T-helper 2 cell (primary cell): ENCODE measurements at regions not wholly inside any gene's neighbourhood (a gene's known extent, or its start where the extent isn't known, plus 50 kb on each side); places are given as distances from the start of the nearest gene placed in this dataset.
"Not testable (repeated sequence)": the region's sequence is repeated elsewhere in the genome, so short reads cannot be mapped to it uniquely, and the experiment has no call there.

Experiments used
- DNase-seq, 5 experiments: peaks; one replicate each; pipeline versions ENCODE4 v3.0.0 to v3.0.0-alpha.2; 2012 to 2022

- DNase-seq: no peak
Measured at GRCh38 chr6:56799989-56800388, 154.9 kb upstream of the BEND6 start.

- DNase-seq: no peak
Measured at GRCh38 chr6:56798163-56798562, 155.5 kb upstream of the DST start.

- no peak for DNase-seq
Measured at GRCh38 chr6:56796196-56796532, 153.5 kb upstream of the DST start.

- DNase-seq: no peak
Measured at GRCh38 chr6:56795466-56796195, 152.9 kb upstream of the DST start.

- DNase-seq: no peak
Measured at GRCh38 chr6:56794421-56794820, 151.7 kb upstream of the DST start.

GRCh38 chr6:56793938-56794337 lies 151.2 kb upstream of the DST start:
- no peak for DNase-seq

- no peak for DNase-seq
Measured at GRCh38 chr6:56790414-56790813, 147.7 kb upstream of the DST start.

GRCh38 chr6:56789879-56790278 lies 147.2 kb upstream of the DST start:
- DNase-seq: no peak

GRCh38 chr6:56789342-56789741 lies 146.7 kb upstream of the DST start:
- no peak for DNase-seq

GRCh38 chr6:56787209-56787608 lies 144.5 kb upstream of the DST start:
- DNase-seq: no peak

GRCh38 chr6:56786256-56786655 lies 143.6 kb upstream of the DST start:
- DNase-seq: no peak

GRCh38 chr6:56785536-56785935 lies 142.8 kb upstream of the DST start:
- not testable (repeated sequence) for DNase-seq

- DNase-seq: not testable (repeated sequence)
Measured at GRCh38 chr6:56780109-56780508, 137.4 kb upstream of the DST start.

- not testable (repeated sequence) for DNase-seq
Measured at GRCh38 chr6:56778503-56778902, 135.8 kb upstream of the DST start.

- DNase-seq: no peak
Measured at GRCh38 chr6:56775498-56776166, 132.9 kb upstream of the DST start.

- no peak for DNase-seq
Measured at GRCh38 chr6:56772737-56773184, 130.1 kb upstream of the DST start.

- DNase-seq: no peak
Measured at GRCh38 chr6:56771929-56772607, 129.4 kb upstream of the DST start.

GRCh38 chr6:56771189-56771588 lies 128.5 kb upstream of the DST start:
- DNase-seq: no peak

- no peak for DNase-seq
Measured at GRCh38 chr6:56770011-56770520, 127.4 kb upstream of the DST start.

GRCh38 chr6:56767892-56768531 lies 125.3 kb upstream of the DST start:
- DNase-seq: no peak

GRCh38 chr6:56767435-56767834 lies 124.7 kb upstream of the DST start:
- DNase-seq: no peak

- DNase-seq: no peak
Measured at GRCh38 chr6:56766806-56767178, 124.1 kb upstream of the DST start.

GRCh38 chr6:56766139-56766805 lies 123.6 kb upstream of the DST start:
- DNase-seq: no peak
